Epithelial cell of proximal tubule (primary cell): ENCODE measurements at regions not wholly inside any gene's neighbourhood (a gene's known extent, or its start where the extent isn't known, plus 50 kb on each side); places are given as distances from the start of the nearest gene placed in this dataset.

Experiments used
- DNase-seq: peaks from one replicate; pipeline ENCODE4 v3.0.0-alpha.2; 2011; ENCODE audit warnings: low read depth
- H3K4me3 ChIP-seq: 2 replicates; pipeline ENCODE4 v1.5.1; 2011; ENCODE audit warnings: low read depth, mild to moderate bottlenecking, low read length
- TF ChIP-seq, protein P1 (sequence below): conservative IDR thresholded peaks from 2 replicates; pipeline ENCODE4 v1.5.1; 2012; ENCODE audit warnings: low read depth, mild to moderate bottlenecking, low read length

DNA sequence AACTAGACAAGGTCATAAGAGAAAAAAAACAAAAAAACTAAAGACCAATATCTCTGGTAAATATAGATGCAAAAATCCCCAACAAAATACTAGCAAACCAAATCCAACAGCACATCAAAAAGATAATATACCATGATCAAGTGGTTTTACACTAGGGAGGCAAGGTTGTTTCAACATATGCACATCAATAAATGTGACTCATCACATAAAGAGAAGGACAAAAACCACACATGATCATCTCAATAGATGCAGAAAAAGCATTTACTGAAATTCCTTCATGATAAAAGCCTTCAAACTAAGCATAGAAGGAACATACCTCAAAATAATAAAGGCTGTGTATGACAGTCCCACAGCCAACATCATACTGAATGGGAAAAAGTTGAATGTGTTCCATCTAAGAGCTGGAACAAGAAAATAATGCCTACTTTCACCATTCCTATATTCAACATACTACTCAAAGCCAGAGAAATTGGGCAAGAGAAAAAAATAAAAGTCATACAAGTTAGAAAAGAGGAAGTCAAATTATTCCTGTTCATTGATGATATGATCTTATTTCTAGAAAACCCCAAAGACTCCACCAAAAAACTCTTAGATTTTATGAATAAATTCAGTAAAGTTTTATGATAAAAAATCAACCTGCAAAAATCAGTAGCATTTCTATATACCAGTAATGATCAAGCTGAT, 72.2 kb upstream of the FAM169A start:
- no peak overlapping the region for H3K4me3 ChIP-seq
- TF ChIP-seq, protein P1, sequence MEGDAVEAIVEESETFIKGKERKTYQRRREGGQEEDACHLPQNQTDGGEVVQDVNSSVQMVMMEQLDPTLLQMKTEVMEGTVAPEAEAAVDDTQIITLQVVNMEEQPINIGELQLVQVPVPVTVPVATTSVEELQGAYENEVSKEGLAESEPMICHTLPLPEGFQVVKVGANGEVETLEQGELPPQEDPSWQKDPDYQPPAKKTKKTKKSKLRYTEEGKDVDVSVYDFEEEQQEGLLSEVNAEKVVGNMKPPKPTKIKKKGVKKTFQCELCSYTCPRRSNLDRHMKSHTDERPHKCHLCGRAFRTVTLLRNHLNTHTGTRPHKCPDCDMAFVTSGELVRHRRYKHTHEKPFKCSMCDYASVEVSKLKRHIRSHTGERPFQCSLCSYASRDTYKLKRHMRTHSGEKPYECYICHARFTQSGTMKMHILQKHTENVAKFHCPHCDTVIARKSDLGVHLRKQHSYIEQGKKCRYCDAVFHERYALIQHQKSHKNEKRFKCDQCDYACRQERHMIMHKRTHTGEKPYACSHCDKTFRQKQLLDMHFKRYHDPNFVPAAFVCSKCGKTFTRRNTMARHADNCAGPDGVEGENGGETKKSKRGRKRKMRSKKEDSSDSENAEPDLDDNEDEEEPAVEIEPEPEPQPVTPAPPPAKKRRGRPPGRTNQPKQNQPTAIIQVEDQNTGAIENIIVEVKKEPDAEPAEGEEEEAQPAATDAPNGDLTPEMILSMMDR, result no peak
- DNase-seq, result no peak

DNA sequence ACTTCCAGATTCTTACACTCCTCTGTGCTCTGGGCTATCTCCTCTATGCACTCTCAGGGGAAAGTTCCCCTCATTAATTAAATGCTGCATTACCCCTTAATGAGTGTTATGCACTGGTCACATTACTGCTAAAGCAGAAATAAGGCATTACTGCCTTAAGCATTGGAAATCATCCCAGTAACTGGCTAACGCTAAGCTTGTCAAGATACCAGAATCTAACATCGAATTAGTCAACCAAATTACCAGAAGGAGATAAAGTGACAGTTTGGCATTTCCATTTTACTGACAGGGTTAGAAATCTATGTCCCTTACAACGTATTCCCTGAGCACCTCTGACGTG, 69.5 kb upstream of the FAM169A start:
- H3K4me3 ChIP-seq, result peak overlapping the region; percentile 35
- DNase-seq, result no peak

GRCh38 chr5:74934949-74935751, 69.0 kb upstream of the FAM169A start:
- peak; percentile 88 for DNase-seq

More for the DNA sequence above, 69.5 kb upstream of the FAM169A start:
- TF ChIP-seq, protein P1, result no peak

GRCh38 chr5:74927336-74927735, 61.1 kb upstream of the FAM169A start:
- TF ChIP-seq, protein P1, result no peak
- H3K4me3 ChIP-seq, result no peak overlapping the region
- no peak for DNase-seq

More at GRCh38 chr5:74934949-74935751, 69.0 kb upstream of the FAM169A start:
- peak overlapping the region; percentile 35 for H3K4me3 ChIP-seq
- TF ChIP-seq, protein P1, result peak; percentile 62

GRCh38 chr5:74919487-74919886, 53.3 kb upstream of the FAM169A start:
- DNase-seq, result no peak

DNA sequence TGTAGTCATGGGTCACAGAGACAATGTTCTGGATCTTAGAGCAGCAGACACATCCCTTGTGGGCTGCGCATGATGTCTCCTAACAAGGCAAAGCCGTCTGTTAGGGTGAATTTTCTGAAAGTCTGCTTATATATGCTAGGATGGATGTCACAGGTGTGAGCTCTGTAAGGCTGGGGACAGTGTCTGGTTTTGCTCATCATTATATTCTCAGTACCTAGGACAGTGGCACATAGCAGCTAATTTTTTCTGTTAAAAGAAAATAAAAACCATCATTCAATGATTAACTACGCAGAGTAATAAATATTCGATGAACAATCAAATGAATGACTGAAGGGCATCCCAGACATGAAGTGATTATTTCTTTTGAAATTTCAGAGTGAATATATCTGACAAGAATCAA, 52.9 kb upstream of the FAM169A start:
- H3K4me3 ChIP-seq, result no peak overlapping the region
- DNase-seq, result no peak
- TF ChIP-seq, protein P1, result no peak

More at GRCh38 chr5:74919487-74919886, 53.3 kb upstream of the FAM169A start:
- no peak overlapping the region for H3K4me3 ChIP-seq
- TF ChIP-seq, protein P1, result peak; percentile 64

DNA sequence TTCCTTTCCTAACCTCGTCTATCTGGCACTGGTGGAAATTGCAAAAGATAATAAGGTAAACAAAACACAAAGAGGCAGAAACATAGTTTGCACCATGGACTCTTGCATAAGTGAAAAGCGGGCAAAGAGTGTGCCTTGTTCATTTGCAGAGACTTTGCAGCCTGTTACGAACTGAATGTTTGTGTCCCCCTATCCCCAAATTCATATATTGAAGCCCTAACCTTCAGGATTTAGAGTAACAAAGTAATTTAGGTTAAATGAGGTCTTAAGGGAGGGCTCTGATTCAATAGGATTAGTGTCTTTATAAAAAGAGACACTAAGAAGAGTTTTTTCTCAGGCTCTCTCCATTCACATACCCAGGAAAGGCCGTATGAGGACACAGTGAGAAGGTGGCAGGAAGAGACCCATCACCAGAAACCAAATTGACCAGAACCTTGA, 52.1 kb upstream of the FAM169A start:
- DNase-seq, result no peak
- TF ChIP-seq, protein P1, result no peak
- H3K4me3 ChIP-seq, result no peak overlapping the region
